ENCODE measurements at regions not wholly inside any gene's neighbourhood (a gene's known extent, or its start where the extent isn't known, plus 50 kb on each side); places are given as distances from the start of the nearest gene placed in this dataset.
A peak's percentile ranks its signal among the peaks of the same experiment; 100 is the strongest.
"Not testable (repeated sequence)": the region's sequence is repeated elsewhere in the genome, so short reads cannot be mapped to it uniquely, and the experiment has no call there.

DNA sequence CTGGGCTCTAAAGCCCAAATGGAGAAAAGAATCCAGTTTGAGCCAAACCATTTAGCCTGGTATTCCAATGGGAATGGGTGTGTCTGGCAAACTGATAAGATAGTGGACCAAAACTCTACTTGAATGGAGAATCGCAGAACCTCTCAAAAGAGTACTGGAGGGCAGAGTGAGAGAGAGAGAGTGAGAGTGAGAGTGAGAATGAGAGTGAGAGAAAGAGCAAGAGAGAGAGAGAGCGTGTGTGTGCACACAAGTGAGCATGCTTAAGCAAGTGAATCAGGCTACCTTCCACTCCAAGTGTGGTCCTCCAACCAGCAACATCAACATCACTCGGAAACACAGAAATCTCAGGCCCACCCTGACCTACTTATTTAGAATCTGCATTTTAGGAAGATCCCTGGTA lies 58.8 kb downstream of the UQCRFS1 start:
- DNase-seq (ENCODE audit: low read depth), result no peak

DNA sequence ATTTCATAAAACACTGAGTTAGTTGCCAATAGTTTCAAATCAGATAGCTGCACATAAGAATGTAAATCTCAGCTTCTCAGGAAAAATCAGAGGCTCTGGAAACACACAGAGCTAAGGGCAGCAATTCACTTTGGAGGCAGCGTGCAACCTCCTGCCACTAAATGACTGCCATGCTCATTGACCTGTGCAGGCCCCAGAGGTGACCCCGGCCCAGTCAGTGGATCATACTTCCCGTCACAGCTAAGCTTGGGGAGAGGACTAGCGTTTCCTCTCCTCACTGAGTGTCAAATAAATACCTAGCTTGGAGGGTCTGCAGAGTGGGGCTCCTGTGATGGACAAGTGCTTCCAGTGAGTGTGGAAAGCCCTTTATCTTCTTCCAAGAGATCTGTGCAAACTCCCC lies 67.2 kb downstream of the UQCRFS1 start:
- DNase-seq (ENCODE audit: low read depth), result no peak

DNA sequence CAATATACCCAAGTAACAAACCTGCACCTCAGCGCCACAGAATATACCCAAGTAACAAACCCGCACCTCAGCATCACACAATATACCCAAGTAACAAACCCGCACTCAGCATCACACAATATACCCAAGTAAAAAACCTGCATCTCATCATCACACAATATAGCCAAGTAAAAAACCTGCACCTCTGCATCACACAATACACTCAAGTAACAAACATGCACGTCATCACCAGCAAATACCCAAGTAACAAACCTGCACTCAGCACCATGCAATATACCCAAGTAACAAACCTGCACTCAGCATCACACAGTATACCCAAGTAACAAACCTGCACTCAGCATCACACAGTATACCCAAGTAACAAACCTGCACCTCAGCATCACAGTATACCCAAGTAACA lies 69.8 kb downstream of the UQCRFS1 start:
- DNase-seq (ENCODE audit: low read depth), result no peak

DNA sequence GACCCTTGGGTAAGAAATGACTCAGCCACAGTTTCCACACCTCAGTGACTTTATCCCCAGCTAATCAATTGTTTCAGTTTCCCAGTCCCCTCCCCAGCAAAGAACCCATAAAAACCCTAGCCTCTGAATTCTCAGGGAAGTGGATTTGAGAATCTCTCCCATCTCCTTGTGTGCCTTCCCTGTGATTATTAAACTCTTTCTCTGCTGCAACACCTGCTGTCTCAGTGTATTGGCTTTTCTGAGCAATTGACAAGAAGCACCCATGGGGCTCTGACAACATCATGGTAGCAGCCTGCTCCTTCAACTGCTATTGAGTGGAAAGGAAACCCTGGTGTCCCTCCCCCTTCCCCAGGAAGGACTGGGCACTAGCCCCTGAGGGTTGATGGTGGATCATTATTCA lies 73.7 kb downstream of the UQCRFS1 start:
- DNase-seq (ENCODE audit: low read depth), result no peak

DNA sequence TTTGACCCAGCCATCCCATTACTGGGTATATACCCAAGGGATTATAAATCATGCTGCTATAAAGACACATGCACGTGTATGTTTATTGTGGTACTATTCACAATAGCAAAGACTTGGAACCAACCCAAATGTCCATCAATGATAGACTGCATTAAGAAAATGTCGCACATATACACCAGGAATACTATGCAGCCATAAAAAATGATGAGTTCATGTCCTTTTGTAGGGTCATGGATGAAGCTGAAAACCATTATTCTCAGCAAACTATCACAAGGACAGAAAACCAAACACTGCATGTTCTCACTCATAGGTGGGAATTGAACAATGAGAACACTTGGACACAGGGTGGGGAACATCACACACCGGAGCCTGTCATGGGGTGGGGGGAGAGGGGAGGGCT lies 74.7 kb downstream of the UQCRFS1 start:
- DNase-seq (ENCODE audit: low read depth), result not testable (repeated sequence)

DNA sequence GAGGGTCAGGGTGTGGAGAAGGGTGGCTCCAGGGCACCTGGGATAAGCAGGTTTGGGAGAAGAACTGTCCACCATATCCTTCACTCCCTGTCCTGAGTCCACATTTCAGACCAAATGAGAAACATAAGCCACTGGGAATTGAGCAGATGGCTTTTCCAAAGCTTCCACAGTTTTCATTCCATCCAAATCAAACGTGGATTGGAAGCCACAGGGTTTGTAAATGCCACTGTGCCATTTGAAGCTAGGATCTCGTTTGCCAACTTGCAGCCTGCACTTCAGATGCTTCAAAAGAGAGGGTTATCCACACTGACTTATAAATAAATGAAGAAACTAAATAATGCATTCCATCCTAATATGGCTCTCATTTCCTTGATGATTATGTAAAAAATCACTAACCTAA lies 81.5 kb downstream of the UQCRFS1 start:
- DNase-seq (ENCODE audit: low read depth), result no peak

DNA sequence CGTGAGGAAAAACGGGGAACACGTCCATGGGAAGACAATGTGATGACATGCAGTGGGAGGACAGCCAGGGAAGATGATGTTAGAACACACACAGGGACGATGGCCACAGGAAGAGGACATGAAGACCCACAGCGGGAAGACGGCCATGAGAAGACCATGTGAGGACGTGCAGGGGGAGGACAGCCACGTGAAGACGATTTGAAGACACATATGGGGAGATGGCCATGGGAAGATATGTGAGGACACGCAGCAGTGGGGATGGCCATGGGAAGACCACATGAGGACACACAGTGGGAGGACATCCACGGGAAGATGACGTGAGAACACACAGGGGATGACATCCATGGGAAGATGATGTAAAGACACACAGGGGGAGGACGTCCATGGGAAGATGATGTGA lies 83.8 kb downstream of the UQCRFS1 start:
- DNase-seq (ENCODE audit: low read depth), result no peak

DNA sequence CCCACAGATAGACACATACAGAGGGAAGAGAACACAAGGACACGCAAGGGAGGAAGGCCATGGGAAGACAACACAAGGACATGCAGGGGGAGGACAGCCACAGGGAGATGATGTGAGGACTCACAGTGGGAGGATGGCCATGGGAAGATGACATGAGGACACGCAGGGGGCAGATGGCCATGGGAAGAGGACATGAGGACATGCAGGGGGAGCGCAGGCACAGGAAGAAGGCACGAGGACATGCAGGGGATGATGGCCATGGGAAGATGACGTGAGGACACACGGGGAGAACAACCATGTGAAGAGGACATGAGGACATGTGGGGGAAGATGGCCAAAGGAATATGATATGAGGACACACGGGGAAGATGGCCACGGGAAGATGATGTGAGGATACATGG lies 84.7 kb downstream of the UQCRFS1 start:
- no peak for DNase-seq (ENCODE audit: low read depth)

DNA sequence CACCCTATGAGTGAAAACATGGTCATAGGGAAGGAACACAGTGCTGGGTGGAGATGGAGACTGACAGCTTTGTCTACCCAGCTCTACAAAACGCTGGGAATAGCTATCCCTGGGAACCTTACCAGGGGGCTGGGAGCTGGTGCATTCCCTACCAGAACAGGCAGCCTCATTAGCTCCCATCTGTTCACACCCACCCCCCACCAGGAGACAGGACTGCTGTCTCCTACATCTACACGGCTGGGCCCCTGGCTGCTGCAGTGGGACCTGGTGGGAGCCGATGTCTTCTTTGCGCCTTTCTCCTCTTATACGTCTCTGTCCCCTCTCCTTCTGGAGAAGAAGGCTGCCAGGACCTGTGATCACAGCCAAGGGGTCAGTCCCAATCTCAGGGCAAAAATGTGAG lies 90.8 kb downstream of the UQCRFS1 start:
- no peak for DNase-seq (ENCODE audit: low read depth)

DNA sequence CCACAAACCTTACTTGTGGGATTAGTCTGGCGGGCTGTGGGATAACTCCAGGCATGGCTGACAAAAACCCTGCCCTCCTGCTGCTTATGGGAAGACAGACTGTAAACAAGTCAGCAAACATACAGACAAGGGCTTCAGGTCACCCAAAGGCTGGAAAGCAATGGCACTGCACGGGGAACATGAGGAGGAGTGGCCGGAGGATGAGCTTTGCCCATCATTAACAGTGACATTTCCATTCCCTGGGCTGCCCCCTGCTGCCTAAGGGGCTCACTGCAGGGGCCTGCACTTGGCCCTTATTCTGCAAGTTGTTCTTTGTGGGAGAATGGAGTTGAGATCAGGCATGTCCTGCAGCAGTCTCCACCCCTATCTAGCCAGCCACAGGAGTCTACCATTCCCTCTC lies 91.3 kb downstream of the UQCRFS1 start:
- peak; percentile 5 for DNase-seq (ENCODE audit: low read depth)

DNA sequence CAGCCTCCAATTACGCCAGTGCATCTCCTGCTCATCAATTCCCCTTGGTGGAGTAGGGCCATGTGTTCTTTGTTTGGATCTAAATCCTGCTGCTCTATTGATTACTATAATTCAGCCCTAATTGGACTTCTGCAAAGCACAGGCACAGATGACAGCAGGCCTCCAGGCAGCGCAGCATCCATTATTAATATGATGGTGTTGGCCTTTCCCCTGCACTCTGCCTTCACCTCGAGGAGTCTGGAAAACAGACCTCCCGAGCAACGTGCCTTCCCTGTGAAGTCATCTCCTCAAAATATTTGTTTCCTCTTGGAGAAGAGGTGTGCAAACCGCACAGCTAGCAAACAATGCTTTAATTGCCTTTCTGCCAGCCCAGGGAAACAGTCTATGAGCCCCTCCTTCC lies 92.5 kb downstream of the UQCRFS1 start:
- DNase-seq (ENCODE audit: low read depth), result no peak

DNA sequence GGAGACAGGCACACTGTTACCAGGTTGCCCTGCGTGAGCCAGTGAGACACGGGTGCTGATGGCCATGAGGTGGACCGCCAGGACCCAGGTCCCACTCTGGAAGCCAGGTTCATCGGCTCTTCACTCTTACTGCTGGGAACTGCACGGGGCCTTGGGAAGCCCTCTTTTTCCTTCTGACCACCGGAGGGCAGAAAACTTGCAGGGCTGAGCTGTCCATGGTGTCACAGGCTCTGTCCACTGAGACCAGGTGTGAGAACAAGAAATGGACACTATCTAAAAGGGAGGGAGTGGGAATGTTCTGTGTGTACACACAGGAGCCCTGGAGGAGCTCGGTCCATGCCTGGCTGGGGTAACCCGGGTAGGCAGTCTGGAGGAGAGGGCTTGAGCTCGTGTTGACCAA lies 93.4 kb downstream of the UQCRFS1 start:
- DNase-seq (ENCODE audit: low read depth), result peak; percentile 17

DNA sequence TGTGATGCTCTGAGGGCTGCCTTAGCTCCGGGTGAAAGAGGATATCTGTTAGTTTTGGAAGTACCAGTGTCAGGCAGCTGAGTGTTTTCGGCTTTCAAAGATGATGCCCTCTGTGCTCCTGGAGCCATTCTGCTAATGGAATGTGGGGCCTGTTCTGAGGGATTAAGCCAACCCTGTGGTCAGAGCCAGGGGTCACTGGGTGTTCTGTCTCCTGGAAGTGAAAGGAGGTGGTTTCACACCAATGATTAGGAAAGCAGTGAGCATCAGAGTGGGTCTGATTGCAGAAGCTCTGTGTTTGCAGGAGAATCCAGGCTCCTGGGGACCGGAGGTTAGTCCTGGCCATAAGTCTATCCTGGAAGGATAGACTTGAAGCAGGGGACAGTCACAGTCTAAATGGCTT lies 94.6 kb downstream of the UQCRFS1 start:
- no peak for DNase-seq (ENCODE audit: low read depth)

DNA sequence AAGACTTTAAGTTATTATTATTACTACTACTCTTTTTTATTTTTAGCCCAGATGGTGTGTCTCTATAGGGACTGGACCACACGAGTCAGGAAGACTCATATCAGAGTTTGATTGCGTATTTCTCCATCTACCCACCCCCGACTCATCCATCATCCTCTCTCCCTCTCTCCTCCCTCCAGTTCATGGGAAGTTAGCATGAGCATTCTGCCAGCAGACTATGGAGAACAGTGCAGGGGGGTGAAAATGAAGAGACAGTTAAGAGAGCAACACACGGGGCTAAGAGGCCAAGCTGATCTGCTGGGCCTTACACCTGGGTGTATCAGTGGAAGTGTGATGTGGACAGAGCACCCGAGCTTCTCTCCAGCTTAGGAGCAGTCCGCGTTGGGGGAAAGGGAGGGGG lies 95.0 kb downstream of the UQCRFS1 start:
- DNase-seq (ENCODE audit: low read depth), result no peak

DNA sequence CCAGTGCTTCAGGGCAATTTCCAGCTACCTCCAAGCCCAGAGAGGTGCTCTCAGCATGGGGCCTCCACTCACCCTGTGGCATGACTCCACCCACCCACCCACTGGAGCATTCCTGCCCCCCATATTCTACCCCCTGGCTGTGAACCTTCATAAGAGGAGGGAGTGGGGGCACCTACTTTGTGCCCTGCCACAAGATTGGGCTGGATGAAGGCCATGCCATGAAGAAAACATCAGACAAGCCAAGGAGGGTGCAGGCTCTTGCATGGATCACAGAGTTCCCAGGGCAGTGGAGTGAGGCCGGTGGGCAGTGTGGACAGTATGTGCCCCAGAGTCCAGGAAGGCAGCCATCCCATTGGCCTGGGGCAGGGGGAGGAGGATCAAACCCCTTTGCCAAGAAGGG lies 97.8 kb downstream of the UQCRFS1 start:
- no peak for DNase-seq (ENCODE audit: low read depth)

DNA sequence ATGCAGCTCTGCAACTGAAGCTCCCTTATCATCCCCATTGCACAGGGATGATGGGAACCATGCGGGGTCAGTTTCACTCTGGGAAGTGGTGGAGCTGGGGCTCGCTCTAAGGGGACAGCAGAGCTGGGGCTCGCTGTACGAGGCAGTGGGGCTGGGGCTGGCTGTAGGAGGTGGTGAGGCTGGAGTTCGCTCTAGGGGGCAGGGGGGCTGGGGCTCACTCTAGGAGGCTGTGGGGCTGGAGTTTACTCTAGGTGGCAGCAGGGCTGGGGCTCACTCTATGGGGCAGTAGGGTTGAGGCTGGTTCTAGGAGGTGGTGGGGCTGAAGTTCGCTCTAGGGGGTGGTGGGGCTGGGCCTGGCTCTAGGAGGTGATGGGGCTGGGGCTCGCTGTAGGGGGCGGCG lies 99.1 kb downstream of the UQCRFS1 start:
- DNase-seq (ENCODE audit: low read depth), result no peak

DNA sequence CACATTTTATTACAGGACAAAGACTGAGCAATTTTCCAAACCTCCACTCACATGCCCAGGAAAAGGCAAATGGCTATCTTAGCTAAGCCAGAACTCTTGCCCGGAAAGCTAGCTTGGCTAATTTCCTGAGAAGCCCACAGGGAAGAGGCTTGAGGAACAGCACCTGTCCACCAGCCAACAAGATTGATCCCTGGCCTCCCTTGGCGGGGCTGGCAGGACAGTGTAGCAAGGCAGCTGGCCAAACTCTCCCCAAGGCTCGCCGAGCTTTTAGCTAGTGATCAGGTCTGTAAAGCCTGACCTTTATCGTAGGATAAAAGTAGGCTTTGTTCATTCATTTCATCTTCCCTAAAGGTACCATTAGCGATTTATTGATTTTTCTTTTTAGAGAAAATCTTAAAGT lies 101.4 kb downstream of the UQCRFS1 start:
- DNase-seq (ENCODE audit: low read depth), result no peak

DNA sequence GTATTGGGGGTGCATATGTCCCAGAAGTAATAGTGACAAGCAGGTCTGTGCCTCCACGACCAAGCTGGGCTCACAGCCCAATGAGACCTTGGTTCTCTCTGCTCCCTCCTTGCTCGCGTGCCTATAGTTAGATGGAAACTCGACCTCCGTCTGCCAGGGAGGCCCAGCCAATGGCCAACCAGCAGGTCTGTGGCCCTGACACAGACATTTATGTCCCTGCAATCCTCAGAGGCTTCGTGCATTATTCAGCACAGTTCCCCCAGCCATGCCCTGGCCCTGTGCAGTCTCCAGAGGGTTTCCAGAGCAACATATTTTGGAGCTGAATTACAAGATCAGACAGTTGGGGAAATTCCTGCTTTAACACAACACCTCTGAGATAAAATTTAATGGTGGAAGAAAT lies 105.1 kb downstream of the UQCRFS1 start:
- no peak for DNase-seq (ENCODE audit: low read depth)

DNA sequence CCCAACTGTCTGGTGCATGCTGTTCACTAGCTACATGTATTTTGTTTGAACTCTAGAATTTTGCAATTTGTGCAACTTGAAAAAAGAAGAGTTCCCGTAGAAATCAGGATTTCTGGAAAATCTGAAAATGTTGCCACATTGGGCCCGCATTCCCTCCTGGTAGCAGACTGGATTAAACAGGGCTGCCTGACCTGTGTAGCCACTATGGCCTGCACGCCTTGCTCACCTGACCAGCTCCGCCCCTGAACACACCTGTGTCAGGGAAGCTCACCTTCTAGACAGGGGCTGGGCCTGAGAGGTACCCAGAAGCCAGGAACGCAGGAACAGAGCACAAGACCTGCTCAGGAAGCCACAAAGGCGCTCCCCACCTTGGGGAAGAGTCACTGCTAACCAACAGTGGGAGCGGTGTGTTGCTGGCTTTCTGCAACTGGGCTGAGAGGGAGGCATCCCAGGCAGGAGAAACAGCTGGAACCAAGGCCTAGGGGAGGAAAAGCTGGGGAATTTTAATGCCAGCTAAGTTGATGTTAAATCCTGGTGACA lies 106.5 kb downstream of the UQCRFS1 start:
- no peak for DNase-seq (ENCODE audit: low read depth)

DNA sequence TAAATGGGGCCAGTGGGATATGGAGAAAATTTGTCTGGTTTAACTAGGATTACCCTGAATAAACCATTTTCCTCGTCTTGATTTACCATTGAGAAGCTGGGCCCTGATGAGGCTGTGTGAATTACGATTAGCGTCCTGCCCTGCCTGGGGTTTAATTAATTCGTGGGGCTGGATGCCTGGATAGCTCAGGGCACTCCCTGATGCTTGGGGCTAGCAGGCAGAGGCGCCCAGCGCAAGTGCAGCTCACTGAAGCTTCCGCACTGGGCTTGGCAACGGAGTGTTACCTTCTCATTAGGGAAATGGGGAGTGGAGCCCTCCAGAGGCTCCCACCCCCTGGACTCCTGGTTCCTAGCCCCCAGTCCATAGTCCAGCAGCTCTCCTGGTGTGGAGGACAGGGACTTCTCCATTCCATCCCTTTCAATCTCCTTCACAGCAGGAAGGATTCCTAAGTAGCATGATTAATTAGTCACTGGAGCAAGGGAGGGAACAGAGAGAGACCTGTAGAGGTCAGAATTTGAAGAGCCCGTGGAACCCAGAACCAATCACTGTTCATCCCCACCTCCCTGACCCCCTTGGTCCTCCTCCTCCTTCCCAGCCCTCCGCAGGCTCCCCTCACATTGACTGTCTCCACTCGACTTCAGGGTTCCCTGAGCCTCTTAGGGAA lies 107.2 kb downstream of the UQCRFS1 start:
- no peak for DNase-seq (ENCODE audit: low read depth)

DNA sequence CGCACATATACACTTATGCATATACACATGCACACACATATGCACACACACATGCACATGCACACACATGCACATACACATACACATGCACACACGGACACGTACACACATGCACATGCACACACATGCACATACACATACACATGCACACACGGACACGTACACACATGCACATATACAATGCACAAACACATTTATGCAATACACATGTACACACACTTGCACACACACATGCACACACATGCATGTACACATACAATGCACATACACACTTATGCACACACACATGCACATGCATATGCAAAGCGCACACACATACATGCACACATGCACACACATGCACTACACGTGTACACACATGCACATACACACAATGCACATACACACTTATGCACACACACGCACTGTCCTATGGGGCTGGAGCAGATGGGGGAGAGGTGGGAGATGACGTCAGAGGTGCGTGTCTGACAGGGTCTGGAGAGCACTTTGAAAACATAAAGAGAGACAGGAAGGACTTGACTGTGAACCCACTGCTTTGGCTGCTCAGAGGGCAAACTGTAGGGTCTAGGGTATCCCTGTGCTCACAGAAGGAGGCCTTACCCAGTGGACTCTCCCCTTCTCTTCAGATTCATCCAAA lies 108.2 kb downstream of the UQCRFS1 start:
- no peak for DNase-seq (ENCODE audit: low read depth)

DNA sequence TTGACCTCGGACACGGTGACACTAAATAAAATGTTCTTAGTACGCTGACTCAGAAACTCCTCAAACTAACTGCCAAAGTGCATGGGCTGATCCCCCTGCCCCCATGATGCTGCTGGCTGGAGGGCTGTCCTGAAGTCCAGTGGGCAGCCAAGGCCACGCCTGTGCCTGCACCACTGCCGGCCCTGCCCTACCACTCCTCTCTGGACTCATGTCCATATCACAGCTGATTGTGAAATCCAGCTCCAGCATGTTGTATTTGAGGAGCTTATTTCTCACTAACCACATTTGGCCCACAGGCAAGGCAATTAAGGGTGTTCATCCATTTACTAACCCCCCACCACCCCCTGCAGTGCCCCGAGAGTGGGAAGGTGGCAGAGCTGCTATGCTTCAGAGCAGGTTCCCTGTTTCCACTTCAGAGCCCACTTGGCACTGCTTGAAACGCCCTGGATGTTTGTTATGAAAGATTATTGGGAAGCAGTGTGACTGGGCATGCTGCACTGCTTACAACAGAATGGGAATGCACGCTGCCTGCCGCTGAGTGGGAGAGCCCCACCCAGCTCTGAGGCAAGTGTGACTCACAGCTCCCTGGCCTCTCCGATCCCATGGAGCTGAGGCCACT lies 114.0 kb downstream of the UQCRFS1 start:
- DNase-seq (ENCODE audit: low read depth), result peak; percentile 80

DNA sequence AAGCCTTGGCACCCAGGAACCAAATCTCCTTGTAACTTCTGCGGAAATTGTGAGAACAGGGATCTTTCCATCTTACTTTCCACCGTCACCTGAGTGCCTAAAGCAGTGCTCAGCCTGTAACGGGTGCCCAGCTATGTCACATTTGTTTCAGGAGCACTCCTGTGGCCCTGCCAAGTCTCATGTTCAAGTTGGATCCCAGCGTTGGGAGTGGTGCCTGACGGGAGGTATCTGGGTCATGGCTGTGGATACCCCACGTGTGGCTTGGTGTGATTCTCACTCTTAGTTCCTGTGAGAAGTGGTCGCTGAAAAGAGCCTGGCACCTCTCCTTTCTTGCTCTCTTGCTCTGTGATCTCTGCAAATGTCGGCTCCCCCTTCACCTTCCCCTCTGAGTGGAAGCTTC lies 114.9 kb downstream of the UQCRFS1 start:
- no peak for DNase-seq (ENCODE audit: low read depth)

Measured in myocyte (in vitro differentiated cells).